ENCODE measurements at regions not wholly inside any gene's neighbourhood (a gene's known extent, or its start where the extent isn't known, plus 50 kb on each side); places are given as distances from the start of the nearest gene placed in this dataset.
"Not testable (repeated sequence)": the region's sequence is repeated elsewhere in the genome, so short reads cannot be mapped to it uniquely, and the experiment has no call there.

DNA sequence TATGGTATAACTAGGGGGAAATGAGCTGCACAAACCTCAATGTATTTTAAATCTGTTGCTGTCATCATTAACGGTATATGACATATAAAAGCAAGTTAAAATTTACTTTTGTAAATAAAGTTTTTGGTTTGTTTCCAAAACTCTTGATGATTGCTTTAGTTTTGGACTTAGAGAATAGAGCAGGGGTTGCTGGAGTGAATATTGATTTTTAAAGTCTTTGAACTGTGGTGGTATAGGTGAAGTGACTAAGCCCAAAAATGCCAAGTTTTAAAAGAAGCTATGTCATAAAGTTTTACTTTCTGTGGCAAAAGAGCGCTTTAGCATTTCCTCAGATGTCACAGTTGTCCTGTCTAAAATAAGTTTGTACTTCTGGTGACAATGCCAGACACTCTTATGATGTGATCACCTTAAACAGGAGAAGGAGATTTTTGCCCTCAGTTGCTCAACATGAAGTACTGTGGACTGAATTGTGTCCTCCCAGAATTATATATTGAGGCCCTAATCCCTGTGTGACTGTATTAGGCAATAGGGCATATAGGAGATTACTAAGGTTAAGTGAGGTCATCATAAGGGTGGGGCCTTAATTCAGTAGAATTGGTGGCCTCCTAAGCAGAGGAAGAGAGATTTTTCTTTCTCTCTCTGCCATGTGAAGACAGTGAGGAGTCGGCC lies 175.2 kb upstream of the PLGLB1 start:
- DNase-seq (ENCODE audit: low read depth in 4 of 4, low spot score in 1 of 4), result not testable (repeated sequence)

DNA sequence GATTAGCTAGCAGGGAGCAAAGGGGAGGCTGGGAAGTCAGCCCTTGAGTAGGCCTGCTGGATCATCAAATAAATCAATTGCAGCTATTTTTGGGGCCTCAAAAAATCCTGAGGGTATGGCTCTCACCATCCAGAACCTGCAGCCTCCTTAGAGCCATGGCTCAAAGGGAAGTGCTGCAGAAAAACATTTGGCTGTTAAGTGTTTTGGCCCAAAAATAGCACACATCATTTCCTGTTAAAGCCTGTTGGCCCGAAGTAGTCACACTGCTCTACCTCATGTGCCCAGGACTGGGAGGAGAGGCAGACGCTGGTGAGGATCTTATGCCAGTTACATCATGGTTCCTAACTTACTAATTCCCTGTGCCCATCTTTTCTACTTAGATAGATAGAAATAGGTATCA lies 176.8 kb upstream of the PLGLB1 start:
- DNase-seq (ENCODE audit: low read depth in 4 of 4, low spot score in 1 of 4), result not testable (repeated sequence)

DNA sequence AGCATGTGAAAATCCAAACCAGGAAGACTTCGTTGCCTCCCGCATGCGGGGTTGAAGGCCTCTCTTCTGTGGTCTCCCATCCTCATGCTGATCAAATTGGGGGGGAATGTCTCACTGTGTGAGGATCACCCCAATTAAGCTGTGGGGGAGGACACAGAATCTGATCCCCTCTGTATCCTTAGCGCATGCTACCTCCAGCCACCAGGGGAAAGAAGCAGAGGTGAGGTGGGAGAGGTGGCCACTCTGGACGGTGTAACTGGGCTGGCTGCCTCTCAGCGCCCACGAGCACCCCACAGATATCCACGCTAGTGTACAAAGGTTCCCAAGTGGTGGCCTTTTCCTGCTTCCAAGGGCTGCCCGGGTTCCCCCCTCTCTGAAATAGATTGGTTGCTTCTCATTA lies 177.6 kb upstream of the PLGLB1 start:
- not testable (repeated sequence) for DNase-seq (ENCODE audit: low read depth in 4 of 4, low spot score in 1 of 4)

DNA sequence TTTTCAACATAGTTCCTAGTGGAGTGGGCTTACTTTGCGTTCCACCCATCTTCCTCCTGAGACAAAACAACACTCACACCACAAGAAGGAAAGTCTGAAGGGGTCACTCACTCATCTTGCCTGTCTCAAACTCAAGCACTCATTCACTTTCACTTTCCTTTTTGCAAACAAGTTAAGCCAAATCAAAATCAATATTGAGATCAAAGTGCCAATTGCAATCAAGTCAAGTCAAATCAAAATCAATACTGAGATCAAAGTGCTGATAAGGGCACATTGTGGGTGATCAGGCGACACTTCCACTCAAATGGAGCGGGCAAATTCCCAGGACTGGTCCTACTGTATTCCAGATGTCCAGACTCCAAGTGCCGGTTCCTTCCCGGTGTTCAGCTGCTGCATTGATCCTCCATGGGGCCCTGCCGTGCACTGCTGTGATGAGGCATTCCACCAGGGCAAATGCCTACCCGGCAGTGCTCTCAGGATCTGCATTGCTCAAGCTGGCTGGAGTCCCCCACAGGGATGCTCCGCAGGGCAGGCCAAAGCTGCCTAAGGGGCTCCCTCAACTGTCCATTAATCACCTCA lies 183.0 kb upstream of the PLGLB1 start:
- not testable (repeated sequence) for DNase-seq (ENCODE audit: low read depth in 4 of 4, low spot score in 1 of 4)

DNA sequence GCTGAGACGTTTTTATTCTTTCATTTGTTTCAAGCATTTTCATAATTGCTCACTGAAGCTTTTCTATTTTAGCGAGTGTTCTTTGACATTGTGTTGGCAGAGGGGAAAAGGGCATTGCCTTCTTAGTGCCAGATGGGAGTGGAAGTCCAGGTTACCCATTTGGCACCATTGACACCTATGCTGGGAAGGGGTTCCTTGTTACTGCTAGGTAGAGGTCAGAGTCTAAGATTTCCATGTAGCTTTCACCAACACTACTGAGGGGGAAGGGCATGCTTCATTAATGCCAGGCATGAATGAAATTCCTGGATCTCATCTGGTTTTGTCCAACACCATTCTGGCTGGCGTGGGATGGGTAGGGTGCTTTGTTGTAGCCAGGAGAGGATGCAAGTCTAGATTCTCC lies 191.3 kb upstream of the PLGLB1 start:
- not testable (repeated sequence) for DNase-seq (ENCODE audit: low read depth in 4 of 4, low spot score in 1 of 4)

DNA sequence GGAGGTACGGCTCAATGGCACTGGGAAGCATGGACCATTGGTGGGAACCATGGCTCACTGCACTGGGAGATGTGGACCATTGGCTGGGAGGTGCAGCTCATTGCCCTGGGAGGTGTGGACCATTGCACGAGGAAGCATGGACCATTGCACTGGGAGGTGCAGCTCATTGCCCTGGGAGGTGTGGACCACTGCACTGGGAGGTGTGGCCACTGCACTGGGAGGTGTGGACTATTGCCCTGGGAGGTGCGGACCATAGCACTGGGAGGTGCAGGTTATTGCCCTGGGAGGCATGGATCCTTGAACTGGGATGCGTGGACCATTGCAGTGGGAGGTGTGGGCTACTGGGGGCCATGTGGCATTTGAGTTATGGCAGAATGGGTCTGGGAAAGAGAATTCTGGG lies 195.4 kb upstream of the PLGLB1 start:
- DNase-seq (ENCODE audit: low read depth in 4 of 4, low spot score in 1 of 4), result not testable (repeated sequence)

DNA sequence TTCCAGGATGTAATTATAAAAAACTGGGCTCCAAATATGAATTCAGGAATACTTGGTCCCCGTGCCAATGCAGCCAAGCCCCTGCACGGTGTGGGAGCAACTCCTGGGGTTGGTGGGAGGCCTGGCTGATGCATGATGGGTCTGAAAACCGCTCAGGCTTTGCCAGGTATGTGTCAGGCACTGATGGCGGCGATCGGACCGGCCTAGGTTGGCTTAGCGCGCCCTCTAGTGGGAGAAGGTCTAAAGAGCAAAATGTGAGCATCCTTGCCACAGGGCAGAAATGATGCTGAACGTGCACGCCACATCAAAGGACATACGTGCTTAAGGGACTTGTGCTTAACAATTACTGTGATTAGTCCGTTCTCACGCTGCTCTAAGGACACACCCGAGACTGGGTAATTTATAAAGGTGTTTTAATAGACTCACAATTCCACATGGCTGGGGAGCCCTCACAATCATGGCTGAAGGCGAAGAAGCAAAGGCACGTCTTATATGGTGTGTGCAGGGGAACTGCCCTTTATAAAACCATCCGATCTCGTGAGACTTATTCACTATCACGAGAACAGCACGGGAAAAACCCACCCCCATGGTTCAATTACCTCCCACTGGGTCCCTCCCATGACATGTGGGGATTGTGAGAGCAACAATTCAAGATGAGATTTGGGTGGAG lies 196.2 kb upstream of the PLGLB1 start:
- DNase-seq (ENCODE audit: low read depth in 4 of 4, low spot score in 1 of 4), result peak in 3 of 4 experiments; percentile 64 to 68 (median 68)

DNA sequence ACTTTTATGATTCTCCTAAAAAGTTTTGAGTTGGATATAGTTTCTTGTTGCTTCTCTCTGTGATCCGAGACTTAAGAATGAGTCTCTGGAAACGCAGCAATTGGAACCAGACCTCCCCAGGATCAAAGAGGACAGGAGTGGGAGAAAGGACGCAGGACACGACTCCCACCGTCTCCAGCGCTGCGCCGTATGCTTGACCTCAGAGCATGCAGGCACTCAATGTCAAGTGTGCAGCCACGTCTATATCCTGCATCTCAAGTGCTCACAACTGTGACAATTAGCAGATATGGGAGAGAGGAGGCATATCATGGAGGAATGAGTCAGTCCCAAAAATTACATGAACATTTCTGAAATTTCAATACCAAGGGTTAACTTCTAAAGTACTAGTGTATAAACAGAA lies 199.0 kb upstream of the PLGLB1 start:
- not testable (repeated sequence) for DNase-seq (ENCODE audit: low read depth in 4 of 4, low spot score in 1 of 4)

DNA sequence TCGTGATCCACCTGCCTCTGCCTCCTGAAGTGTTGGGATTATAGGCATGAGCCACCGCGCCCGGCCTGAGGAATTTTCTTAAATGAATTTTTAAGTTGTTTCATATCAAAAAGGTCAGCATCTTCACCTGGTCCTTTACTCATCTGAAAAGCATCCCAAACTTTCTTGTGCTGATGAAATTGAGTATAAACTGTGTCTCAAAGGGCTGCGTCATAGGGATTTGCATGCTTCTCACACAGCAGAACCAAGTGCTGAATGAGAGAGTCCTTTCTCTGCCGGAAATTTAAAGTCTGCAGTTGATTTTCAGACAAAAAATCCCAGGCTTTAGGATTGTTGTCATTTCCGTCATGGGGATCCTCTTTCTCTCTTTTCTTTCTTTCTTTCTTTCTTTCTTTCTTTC lies 200.5 kb upstream of the PLGLB1 start:
- DNase-seq (ENCODE audit: low read depth in 4 of 4, low spot score in 1 of 4), result not testable (repeated sequence)

DNA sequence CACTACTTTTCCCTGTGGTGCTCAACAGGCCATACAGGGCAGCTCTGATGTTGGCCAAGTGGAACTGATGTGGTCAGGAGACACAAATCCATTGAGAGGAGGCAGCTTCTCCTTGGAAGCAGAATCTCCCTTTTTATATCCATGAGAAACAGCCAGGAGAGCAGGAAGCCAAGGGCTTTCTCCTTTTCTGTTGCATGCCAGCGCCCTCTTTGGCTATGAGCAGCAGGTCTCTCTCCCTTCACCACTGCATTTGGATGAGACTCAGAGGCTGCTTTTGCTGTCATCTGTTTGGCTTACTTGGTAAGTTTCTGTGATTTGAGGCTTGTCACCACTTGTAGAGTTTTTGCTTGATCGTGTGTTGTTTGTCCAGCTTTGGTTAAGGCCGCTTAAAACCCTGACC lies 202.2 kb upstream of the PLGLB1 start:
- DNase-seq (ENCODE audit: low read depth in 4 of 4, low spot score in 1 of 4), result not testable (repeated sequence)

DNA sequence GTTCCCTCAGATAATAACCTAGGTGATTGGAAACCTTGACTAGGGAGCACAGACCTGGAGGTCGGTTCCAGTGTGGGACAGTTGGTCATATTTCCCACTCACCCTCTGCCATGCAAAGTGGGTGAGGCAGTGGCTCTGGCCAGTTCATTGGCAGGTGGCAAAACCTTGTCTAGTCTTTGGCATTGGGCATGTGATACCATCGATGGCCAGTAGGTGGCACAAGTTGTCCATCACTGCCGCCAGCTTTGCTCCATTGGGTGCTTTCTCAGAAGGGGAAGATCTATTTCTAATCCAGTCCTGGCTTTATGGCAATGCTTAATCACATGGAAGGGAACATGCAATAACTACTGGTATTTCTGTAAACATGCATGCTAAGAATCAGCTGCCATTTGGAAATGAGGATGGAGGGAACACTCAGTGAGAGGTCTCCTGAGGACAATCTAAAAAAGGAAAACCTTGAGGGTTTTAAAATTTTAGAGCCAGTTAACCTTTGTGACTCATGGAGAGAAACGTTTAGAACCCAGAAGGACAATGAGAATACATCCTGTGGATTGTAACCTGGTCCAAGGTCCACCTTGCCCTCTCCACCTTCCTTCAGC lies 207.5 kb upstream of the PLGLB1 start:
- not testable (repeated sequence) for DNase-seq (ENCODE audit: low read depth in 4 of 4, low spot score in 1 of 4)

DNA sequence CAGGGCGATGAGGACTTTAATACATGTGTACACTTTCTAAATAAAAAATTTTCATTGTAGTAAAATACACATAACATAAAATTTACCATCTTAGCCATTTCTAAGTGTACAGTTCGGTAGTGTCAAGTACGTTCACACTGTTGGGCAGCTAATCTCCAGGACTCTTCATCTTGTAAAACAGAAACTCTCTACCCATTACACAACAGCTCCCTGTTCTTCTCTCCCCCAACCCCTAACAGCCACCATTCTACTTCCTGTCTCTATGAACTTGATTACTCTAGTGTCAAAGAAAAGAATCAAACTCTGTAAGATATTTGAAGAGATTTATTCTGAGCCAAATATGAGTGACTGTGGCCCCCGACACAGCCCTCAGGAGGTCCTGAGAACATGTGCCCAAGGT lies 208.3 kb upstream of the PLGLB1 start:
- not testable (repeated sequence) for DNase-seq (ENCODE audit: low read depth in 4 of 4, low spot score in 1 of 4)

DNA sequence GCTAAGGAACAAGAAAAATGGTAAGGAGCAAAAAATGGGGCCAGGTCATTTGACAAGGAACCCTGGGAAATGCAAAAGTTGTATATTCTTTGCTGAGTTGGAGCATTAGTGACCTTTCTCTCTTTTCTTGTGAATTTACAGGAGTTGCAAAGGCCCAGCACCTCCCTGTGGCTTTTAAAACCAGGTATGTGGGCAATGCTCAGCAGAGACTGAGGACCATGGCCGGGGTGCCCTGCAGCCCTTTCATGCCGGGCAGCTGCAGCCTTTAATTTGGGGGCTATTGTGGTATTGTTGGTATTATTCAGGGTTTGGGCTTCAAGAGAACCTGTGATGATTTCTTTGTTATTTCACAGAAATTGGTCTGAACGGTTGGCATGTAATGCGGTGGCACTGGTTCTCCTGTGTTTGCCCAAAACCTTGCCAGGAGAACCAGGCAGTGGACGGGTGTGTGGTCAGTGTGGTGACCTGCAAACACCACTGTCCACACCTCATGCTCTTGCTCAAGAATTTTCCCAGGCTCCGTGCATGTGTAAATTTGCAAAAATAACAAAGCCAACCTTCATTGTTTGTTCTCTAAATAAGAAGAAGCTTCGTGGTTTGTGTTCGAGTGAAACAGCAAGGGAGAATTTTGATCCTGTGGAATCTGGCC lies 213.8 kb upstream of the PLGLB1 start:
- not testable (repeated sequence) for DNase-seq (ENCODE audit: low read depth in 4 of 4, low spot score in 1 of 4)

DNA sequence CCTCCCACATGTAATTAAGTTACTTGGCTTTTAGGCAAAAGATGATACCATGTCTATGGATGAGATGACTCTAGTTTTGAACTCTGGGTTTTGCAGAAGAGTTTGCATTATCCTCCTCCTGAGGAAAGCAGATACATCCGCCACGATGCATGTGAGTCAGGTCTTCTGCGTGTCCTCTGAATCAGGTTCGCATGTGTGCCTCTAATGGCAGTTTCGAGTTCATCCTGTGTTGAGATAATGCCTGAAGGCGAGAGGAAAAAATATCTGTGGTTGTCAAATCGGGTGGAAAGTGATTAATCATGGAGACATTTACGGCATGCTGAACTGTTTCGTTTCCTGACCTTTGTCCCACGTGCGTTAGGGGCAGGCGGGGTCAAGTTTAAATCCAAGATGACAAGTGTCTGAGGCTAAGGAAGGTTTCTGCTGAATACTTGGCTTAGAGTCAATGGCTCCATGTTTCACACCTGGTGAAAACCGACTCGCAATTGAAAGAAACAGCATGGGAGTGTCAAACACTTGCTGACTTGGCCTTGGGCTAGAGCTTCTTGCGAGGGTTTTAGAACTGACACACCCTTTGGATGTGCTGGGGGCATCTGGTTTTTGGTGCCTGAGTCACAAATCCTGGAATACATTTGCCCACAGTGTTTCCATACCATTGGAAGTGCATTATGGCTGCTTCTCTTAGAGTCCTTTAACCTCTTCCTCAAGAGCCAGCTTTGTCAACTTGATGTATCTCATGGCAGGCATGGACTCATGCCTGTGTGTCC lies 216.1 kb upstream of the PLGLB1 start:
- peak in 2 of 4 experiments; percentile 6 to 20 for DNase-seq (ENCODE audit: low read depth in 4 of 4, low spot score in 1 of 4)

DNA sequence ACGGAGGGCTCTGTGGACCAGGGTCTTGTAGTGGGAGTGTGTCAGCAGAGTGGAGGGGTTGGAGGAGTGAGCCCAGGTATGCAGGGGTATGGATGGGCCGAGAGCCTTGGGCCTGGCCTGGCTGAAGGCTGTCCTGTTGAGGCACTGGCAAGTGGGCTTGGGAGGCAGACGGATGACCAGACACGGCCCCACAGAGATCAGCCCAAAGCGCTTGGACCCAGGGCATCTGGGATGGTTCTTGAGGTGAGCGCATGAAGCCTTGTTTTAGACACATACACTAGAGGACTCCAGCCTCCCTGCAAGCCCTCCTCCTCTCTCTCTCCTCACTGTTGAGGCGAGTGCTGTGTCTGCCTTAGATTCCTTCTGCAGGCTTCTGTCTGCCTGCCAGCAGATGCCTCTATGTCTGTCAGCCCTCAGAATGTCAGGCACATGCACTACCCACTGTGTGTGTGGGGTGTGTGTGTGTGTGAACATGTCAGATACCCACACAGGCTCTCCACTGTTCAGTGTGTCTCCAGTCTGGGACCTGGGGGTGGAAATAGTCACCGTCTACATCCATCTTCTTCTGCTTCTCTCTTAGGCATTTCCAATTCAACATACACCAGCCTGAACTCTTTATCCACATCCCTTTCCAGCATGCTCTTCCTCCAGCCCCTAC lies 218.0 kb upstream of the PLGLB1 start:
- not testable (repeated sequence) for DNase-seq (ENCODE audit: low read depth in 4 of 4, low spot score in 1 of 4)

DNA sequence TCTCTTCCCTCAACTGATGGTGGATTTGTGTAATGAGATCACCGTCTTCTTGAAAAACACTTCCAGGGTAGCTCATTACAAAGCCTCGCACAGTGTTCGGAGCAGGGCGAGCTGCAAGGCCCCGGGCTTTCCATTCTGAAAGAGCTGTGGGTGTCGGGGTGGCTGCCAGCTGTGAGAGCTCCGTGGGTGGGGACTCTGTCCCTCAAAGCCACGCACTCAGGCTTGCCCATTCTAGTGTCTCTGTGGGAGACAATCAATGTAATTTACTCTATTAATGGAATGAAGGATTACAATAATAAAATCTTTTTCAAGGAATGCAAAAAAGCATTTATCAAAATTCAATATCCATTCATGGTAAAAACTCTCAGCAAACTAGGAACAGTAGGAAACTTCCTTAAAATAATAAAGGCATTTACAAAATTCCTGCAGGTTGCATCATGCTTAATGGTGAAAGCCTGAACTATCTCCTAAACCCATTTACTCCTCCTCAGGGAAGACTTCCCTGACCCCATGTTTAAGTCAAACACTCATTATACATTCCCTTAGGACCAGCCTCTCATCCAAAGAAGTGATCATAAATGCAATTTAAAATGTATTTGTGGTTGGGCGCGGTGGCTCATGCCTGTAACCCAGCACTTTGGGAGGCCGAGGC lies 224.5 kb upstream of the PLGLB1 start:
- not testable (repeated sequence) for DNase-seq (ENCODE audit: low read depth in 4 of 4, low spot score in 1 of 4)

DNA sequence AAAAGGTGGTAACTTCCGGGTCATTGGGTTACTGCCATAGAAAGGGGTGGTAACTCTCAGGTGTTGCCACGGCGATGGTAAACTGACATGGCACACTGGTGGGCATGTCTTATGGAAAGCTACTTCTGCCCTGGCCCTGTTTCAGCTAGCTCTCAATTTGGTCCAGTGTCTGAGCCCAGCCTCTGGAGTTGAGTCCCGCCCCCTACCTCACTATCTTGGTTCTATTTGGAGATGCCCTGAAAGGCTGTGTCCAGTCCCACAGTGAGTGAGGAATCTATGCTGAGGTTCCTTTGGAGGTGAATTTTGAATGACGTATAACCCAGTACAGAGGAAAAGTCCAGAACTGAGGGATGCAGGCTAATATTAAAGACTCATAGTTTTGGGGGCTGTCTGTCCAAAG lies 230.4 kb upstream of the PLGLB1 start:
- DNase-seq (ENCODE audit: low read depth in 4 of 4, low spot score in 1 of 4), result not testable (repeated sequence)

DNA sequence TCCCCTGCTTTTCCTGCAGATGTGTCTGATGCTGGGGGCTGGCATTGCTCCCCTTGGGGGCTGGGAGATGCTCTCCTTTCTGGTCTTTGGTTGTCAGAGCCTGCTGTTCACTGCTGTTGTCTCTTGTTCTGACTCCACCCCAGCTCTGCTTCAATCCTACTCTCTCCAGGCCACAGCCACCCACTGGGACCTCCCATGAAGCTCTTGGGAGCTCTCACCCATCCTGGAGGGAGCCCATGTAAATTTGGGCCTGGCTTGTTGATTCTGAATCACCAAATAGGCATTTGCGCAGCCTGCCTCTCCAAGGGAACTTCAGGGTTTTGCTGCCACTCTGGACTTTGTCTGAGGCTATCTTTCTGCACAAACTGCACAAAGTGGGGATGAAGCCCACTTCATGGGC lies 232.9 kb upstream of the PLGLB1 start:
- DNase-seq (ENCODE audit: low read depth in 4 of 4, low spot score in 1 of 4), result not testable (repeated sequence)

DNA sequence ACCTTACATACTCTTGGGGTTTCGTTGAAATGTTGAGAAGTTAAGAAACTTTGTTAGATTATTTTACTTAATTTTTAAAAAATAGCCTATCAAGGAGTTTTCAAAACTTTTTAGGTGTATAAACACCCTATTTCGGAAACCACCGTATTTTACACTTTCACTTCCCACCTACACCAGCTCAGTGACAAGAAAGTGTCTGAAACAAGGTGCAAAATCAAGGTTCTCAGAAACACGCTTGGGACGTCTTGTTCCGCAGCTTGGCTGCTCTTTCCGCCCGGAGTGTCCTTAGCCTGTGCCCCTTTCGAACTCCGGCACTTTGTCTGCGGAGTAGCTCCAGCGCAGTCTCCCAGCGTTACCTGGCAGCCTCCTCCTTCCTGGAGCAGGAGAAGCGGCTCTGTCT lies 233.8 kb upstream of the PLGLB1 start:
- not testable (repeated sequence) for DNase-seq (ENCODE audit: low read depth in 4 of 4, low spot score in 1 of 4)

DNA sequence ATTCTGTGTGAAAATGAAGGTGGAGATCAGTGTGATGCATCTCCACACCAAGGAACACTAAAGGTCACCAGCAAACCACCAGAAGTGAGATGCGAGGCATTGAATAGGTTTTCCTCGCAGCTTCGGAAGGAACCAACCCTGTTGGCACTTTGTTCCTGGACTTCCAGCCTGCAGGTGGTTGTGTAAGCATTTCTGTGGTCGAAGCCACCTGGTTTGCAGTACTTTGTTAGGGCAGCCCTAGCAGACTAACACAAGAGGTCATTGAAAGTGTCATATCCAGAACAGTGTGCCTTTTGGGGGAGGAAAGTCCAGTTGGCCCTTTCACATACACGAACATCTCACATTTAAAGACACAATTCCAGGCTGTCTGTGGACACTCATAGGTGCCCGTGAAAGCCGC lies 237.2 kb upstream of the PLGLB1 start:
- DNase-seq (ENCODE audit: low read depth in 4 of 4, low spot score in 1 of 4), result not testable (repeated sequence)

Measured in stimulated activated CD4-positive, alpha-beta T cell treated with anti-CD3 and anti-CD28 coated beads, Interleukin-1b, Interleukin-23, amount 100 ng/mL, for 24 hours (primary cell).